ENCODE measurements at regions not wholly inside any gene's neighbourhood (a gene's known extent, or its start where the extent isn't known, plus 50 kb on each side); places are given as distances from the start of the nearest gene placed in this dataset.

DNA sequence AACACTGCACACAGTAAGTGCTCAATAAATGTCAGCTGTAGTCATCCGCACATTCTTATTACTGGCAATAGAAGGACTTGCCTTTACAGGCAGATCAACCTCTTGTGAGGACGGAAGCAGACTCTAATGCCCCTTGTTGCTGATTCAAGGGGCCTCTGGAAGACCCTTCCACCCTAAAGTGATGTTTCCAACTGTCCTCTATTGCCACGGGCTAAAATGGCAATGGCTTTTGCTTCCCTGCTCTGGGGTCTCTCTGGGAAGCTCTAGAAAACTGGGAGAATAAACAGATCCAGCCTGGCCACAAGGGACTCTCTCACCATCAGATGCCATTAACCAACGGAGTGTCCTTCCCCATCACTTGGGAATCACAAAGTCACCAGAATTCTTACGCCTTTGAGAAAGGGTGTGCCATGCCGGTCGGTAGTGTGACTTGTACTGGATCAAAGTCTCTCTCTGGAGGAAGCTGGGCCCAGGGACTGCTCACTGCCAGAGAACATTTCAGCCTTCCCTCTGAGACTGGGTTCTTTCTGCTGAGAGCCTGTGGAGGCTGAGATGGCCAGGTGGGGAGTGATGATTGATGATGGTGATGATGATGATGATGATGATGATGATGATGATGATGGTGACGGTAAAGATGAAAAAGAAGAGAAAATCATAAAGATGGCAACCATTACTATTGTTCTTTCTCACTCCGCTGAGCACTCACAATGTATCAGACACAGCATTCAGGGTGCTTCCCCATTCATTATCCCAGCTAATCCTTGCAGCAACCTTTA is 146.8 kb downstream of the CYLD start:
- in situ Hi-C loops (cut with HindIII; ENCODE audit: low pct_ligation_motif_present, low sequenced_read_pairs): no loop called here
- TF ChIP-seq, protein P1, sequence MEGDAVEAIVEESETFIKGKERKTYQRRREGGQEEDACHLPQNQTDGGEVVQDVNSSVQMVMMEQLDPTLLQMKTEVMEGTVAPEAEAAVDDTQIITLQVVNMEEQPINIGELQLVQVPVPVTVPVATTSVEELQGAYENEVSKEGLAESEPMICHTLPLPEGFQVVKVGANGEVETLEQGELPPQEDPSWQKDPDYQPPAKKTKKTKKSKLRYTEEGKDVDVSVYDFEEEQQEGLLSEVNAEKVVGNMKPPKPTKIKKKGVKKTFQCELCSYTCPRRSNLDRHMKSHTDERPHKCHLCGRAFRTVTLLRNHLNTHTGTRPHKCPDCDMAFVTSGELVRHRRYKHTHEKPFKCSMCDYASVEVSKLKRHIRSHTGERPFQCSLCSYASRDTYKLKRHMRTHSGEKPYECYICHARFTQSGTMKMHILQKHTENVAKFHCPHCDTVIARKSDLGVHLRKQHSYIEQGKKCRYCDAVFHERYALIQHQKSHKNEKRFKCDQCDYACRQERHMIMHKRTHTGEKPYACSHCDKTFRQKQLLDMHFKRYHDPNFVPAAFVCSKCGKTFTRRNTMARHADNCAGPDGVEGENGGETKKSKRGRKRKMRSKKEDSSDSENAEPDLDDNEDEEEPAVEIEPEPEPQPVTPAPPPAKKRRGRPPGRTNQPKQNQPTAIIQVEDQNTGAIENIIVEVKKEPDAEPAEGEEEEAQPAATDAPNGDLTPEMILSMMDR (IDR thresholded peaks at IDR 0.05; ENCODE audit: low read depth, low read length, missing control alignments): no peak
- no peak for DNase-seq
- no peaks in the 10 kb centered on the region for H3K27me3 ChIP-seq (replicated peaks)
- no peak overlapping the region for H3K27ac ChIP-seq
- H3K4me3 ChIP-seq (ENCODE audit: low read depth, low read length): no peak overlapping the region
- no peaks in the 10 kb centered on the region for H3K36me3 ChIP-seq (replicated peaks)

DNA sequence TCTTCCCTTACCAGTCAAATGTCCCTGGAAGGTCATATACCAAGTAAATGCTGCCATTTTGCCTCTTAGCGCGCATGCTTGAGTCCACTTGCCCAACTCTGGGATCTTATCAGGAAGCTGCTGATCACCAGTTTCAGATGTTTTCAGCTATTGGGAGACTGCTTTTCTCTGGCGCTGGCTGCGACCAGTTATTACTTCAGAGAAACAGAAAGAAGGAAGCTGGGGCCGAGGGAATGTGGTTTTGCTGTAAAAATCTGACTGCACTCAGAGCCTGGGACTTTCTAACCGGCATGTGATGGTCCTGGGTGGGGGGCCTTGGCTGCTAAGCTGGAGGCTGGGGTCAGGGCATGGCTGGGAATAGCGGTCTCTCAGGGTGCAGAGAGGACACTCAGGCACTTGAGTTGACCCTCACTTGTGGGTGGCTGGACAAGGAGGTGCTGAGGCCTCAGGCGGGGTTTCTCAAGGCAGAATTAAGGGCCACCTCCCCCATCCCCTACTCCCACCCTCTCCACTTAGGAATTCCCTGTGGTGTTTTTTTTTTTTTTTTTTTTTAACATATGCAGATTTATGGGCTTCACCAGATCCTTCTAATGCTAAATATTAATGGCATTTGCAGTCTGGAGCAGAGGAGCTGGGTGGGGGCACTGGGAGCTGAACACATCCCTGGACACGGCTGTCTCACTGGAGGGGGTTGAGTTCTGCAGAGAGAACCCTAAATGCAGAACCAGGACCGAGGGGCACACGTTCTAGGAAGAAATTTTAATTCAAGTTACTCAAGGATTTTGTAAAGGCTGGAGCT is 145.8 kb downstream of the CYLD start:
- in situ Hi-C loops (cut with HindIII; ENCODE audit: low pct_ligation_motif_present, low sequenced_read_pairs): no loop called here
- H3K4me3 ChIP-seq (ENCODE audit: low read depth, low read length): no peak overlapping the region
- TF ChIP-seq, protein P1 (IDR thresholded peaks at IDR 0.05; ENCODE audit: low read depth, low read length, missing control alignments): no peak
- no peaks in the 10 kb centered on the region for H3K36me3 ChIP-seq (replicated peaks)
- H3K27me3 ChIP-seq (replicated peaks): no peaks in the 10 kb centered on the region
- DNase-seq: no peak
- no peak overlapping the region for H3K27ac ChIP-seq

DNA sequence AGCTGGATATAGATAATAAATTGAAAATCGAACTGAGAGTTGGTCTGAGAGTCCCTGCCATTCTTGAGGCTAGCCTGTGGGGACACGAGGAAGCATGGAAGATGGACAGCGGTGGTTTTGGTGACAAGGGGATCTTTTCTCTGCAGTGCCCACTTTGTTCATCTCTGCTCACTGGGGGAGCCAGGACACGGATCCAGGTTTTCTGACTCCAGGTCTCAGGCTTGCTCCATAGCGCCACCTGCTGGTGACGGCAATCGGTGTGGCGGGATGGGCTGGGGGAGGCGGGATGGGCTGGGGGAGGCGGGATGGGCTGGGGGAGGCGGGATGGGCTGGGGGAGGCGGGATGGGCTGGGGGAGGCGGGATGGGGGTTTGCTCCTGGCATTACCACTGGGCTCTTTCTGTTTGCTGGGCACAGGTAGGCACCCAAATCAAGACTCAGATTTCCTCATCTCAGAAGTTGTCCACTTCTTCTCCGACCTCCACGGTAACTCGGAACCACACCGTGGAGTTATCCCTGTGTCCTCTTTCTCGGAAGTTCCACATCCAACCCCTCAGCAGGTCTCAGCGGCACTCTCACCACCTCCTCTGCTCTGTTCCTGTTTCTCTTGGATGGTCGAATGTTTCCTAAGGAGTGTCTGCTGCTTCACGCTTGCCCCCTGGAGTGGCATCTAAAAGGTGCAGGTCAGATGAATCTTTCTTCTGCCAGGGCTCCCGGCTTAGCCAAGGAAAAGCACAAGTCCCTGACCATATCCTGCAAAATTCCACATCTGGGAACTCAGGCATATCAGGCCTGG is 142.4 kb downstream of the CYLD start:
- Histone ChIP-seq H3K36me3 (replicated peaks) (no peaks in the 10 kb centered on the region), H3K27me3 (replicated peaks) (no peaks in the 10 kb centered on the region), H3K27ac (no peak overlapping the region), H3K4me3 (ENCODE audit: low read depth, low read length) (no peak overlapping the region)
- TF ChIP-seq, protein P1 (IDR thresholded peaks at IDR 0.05; ENCODE audit: low read depth, low read length, missing control alignments): peak; percentile 61
- in situ Hi-C loops (cut with HindIII; ENCODE audit: low pct_ligation_motif_present, low sequenced_read_pairs): no loop called here
- no peak for DNase-seq

DNA sequence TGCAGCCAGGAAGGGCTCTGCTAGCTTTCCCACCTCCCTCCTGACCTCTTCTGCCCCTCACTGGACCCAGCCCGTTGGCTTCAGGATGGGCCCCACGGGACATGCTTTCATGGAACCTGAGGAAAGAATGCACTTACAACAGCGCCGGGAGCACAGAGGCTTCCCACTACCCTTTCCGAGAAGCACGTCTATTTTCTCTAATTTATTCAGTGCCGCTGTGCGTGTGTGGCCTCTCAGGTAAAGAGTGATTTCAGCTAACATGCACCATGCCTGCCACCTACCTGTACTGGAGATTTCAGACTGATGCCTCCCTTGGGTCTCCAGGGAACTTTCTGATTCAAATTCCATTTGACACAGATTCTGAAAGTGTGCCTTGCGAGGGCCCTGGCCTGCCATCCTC is 140.1 kb downstream of the CYLD start:
- no peak overlapping the region for H3K4me3 ChIP-seq (ENCODE audit: low read depth, low read length)
- no peak overlapping the region for H3K27ac ChIP-seq
- in situ Hi-C loops (cut with HindIII; ENCODE audit: low pct_ligation_motif_present, low sequenced_read_pairs): no loop called here
- H3K36me3 ChIP-seq (replicated peaks): no peaks in the 10 kb centered on the region
- TF ChIP-seq, protein P1 (IDR thresholded peaks at IDR 0.05; ENCODE audit: low read depth, low read length, missing control alignments): no peak
- no peak for DNase-seq
- H3K27me3 ChIP-seq (replicated peaks): no peaks in the 10 kb centered on the region

DNA sequence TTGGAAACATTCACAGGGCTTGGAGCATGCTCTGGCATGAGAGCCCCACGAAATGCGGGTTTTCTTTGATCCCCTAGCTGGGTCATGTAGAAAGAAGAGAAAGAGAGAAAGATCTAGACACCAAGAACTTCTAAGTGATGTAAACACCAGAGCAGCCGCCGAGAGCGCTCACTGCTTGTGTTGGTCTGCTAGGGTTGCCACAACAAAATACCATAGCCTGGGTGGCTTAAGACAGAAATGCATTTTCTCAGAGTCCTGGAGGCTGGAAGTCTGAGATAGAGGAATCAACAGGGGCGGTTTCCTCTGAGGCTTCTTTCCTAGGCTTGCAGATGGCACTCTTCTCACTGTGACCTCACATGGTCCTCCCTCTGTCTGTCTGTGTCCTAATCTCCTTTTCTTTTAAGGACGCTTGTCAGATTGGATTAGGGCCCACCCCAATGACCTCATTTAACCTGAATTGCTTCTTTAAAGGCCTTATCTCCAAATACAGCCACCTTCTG is 139.5 kb downstream of the CYLD start:
- TF ChIP-seq, protein P1 (IDR thresholded peaks at IDR 0.05; ENCODE audit: low read depth, low read length, missing control alignments): no peak
- Histone ChIP-seq H3K27ac (no peak overlapping the region), H3K36me3 (replicated peaks) (no peaks in the 10 kb centered on the region), H3K27me3 (replicated peaks) (no peaks in the 10 kb centered on the region), H3K4me3 (ENCODE audit: low read depth, low read length) (no peak overlapping the region)
- in situ Hi-C loops (cut with HindIII; ENCODE audit: low pct_ligation_motif_present, low sequenced_read_pairs): no loop called here
- no peak for DNase-seq

Data from brain microvascular endothelial cell (primary cell).